OCI-M2 (cell line): ENCODE measurements at regions not wholly inside any gene's neighbourhood (a gene's known extent, or its start where the extent isn't known, plus 50 kb on each side); places are given as distances from the start of the nearest gene placed in this dataset.
A peak's percentile ranks its signal among the peaks of the same experiment; 100 is the strongest.
"Not testable (repeated sequence)": the region's sequence is repeated elsewhere in the genome, so short reads cannot be mapped to it uniquely, and the experiment has no call there.

Experiments used
- DNase-seq: peaks from one replicate; lab custom pipeline; 2025; ENCODE audit not compliant: unreplicated experiment; lab: John Stamatoyannopoulos, UW

- DNase-seq = no peak
These were observed 76.4 kb downstream of the MAGED4 start for GRCh38 chrX:52261125-52261462.

GRCh38 chrX:52261463-52262194, 76.9 kb downstream of the MAGED4 start:
- DNase-seq = peak; percentile 42

- DNase-seq = no peak
These were observed 77.5 kb downstream of the MAGED4 start for GRCh38 chrX:52262195-52262546.

- DNase-seq = no peak
These were observed 78.7 kb downstream of the MAGED4 start for GRCh38 chrX:52263417-52263816.

GRCh38 chrX:52265713-52266112, 81.0 kb downstream of the MAGED4 start:
- DNase-seq = no peak

- not testable (repeated sequence) for DNase-seq
These were observed 83.8 kb downstream of the MAGED4 start for GRCh38 chrX:52268502-52268901.

- DNase-seq = no peak
These were observed 85.9 kb downstream of the MAGED4 start for GRCh38 chrX:52270453-52271116.

GRCh38 chrX:52271206-52271605, 86.5 kb downstream of the MAGED4 start:
- no peak for DNase-seq

- DNase-seq = no peak
These were observed 91.2 kb upstream of the XAGE2 start for GRCh38 chrX:52277666-52278065.

GRCh38 chrX:52280812-52281211, 88.0 kb upstream of the XAGE2 start:
- DNase-seq = no peak

GRCh38 chrX:52284865-52285264, 84.0 kb upstream of the XAGE2 start:
- DNase-seq = no peak

GRCh38 chrX:52298968-52299367, 69.9 kb upstream of the XAGE2 start:
- DNase-seq = not testable (repeated sequence)

GRCh38 chrX:52308532-52308931, 60.3 kb upstream of the XAGE2 start:
- not testable (repeated sequence) for DNase-seq
